ENCODE measurements at regions not wholly inside any gene's neighbourhood (a gene's known extent, or its start where the extent isn't known, plus 50 kb on each side); places are given as distances from the start of the nearest gene placed in this dataset.
A peak's percentile ranks its signal among the peaks of the same experiment; 100 is the strongest.

- Histone ChIP-seq H3K9me3 (ENCODE audit: control insufficient read depth, insufficient read depth, low read depth, low read length) (no peaks in the 10 kb centered on the region), H3K36me3 (ENCODE audit: control insufficient read depth, insufficient read depth, low read length) (no peaks in the 10 kb centered on the region), H3K4me1 (ENCODE audit: control insufficient read depth, insufficient read depth, low read length) (peaks cover 11% of the 10 kb centered on the region), H3K27ac (ENCODE audit: low read length) (no peak overlapping the region), H3K4me3 (ENCODE audit: low read depth in 2 of 2, low read length in 2 of 2) (no peak overlapping the region), H3K27me3 (ENCODE audit: control insufficient read depth, insufficient read depth, low read length) (no peaks in the 10 kb centered on the region)
- TF ChIP-seq CTCF (IDR thresholded peaks at IDR 0.05) (peak; percentile 27; the same call in 1 of the 2 replicates), SIN3A (IDR thresholded peaks at IDR 0.05; ENCODE audit: borderline replicate concordance, insufficient read depth, low read depth, low read length) (no peak)
- POLR2A ChIA-PET, result no interaction called here
- BruUV-seq (replicated peaks), result no TSS peak
- in situ Hi-C loops (cut with HindIII; ENCODE audit: low pct_unique_long_range_greater_than_20kb, low sequenced_read_pairs) (no loop called here), intact Hi-C loops (cut with micrococcal nuclease; ENCODE audit: unreplicated experiment) (loop anchor here (5.0 kb wide), 1 partner anchor 223 kb away; no protein-coding TSS in a partner anchor)
- DNase-seq (ENCODE audit: low read depth, low spot score) (no peak), ATAC-seq (no peak)
- CTCF ChIA-PET, result interaction anchor here (0.5 to 1.0 kb wide), 6 partner anchors 9 to 726 kb away, joined by 3 to 6 read pairs (median 4); no protein-coding TSS in a partner anchor
Measured at GRCh38 chr11:69910519-69911309, 91.5 kb upstream of the FGF3 start.

- ChIA-PET POLR2A (no interaction called here), CTCF (interaction anchor here (0.5 to 1.0 kb wide), 5 partner anchors 28 to 285 kb away, joined by 4 to 6 read pairs (median 6); no protein-coding TSS in a partner anchor)
- H3K27me3 ChIP-seq (ENCODE audit: control insufficient read depth, insufficient read depth, low read length), result no peaks in the 10 kb centered on the region
- no peak overlapping the region for H3K4me3 ChIP-seq (ENCODE audit: low read depth in 2 of 2, low read length in 2 of 2)
- H3K27ac ChIP-seq (ENCODE audit: low read length), result no peak overlapping the region
- intact Hi-C loops (cut with micrococcal nuclease; ENCODE audit: unreplicated experiment) (loop anchor here (5.0 kb wide), 1 partner anchor 224 kb away; no protein-coding TSS in a partner anchor), in situ Hi-C loops (cut with HindIII; ENCODE audit: low pct_unique_long_range_greater_than_20kb, low sequenced_read_pairs) (no loop called here)
- no TSS peak for BruUV-seq (replicated peaks)
- H3K36me3 ChIP-seq (ENCODE audit: control insufficient read depth, insufficient read depth, low read length), result no peaks in the 10 kb centered on the region
- no peaks in the 10 kb centered on the region for H3K9me3 ChIP-seq (ENCODE audit: control insufficient read depth, insufficient read depth, low read depth, low read length)
- ATAC-seq (no peak), DNase-seq (ENCODE audit: low read depth, low spot score) (no peak)
- TF ChIP-seq CTCF (IDR thresholded peaks at IDR 0.05), result no peak
- TF ChIP-seq SIN3A (IDR thresholded peaks at IDR 0.05; ENCODE audit: borderline replicate concordance, insufficient read depth, low read depth, low read length), result no peak
- TF ChIP-seq TCF7L2 (IDR thresholded peaks at IDR 0.05; ENCODE audit: low read depth, low read length), result no peak
- no peak for TF ChIP-seq REST (IDR thresholded peaks at IDR 0.05; ENCODE audit: insufficient read depth in 1 of 2, low read depth in 2 of 2, low read length in 1 of 2)
- no peak for TF ChIP-seq POLR2AphosphoS5 (IDR thresholded peaks at IDR 0.05; ENCODE audit: low read depth, low read length)
- H3K4me1 ChIP-seq (ENCODE audit: control insufficient read depth, insufficient read depth, low read length), result peaks cover 15% of the 10 kb centered on the region
Measured at GRCh38 chr11:69911310-69912160, 92.3 kb upstream of the FGF3 start.

All from Panc1 (cell line).